GM23248 (cell line): ENCODE measurements at regions not wholly inside any gene's neighbourhood (a gene's known extent, or its start where the extent isn't known, plus 50 kb on each side); places are given as distances from the start of the nearest gene placed in this dataset.

Experiments
- EZH2 ChIP-seq: fragments of 200-600 bp; sonication (generic); IDR thresholded peaks from 2 replicates; pipeline ENCODE4 v1.6.1; 2018; ENCODE audit warnings: antibody characterized with exemption, mild to moderate bottlenecking; ENCODE audit not compliant: insufficient read depth, poor library complexity, severe bottlenecking
- EZH2phosphoT487 ChIP-seq: fragments of 200-600 bp; sonication (generic); IDR thresholded peaks from 2 replicates; pipeline ENCODE4 v1.6.1; 2018; ENCODE audit warnings: antibody characterized with exemption, moderate library complexity, mild to moderate bottlenecking, low read depth; ENCODE audit not compliant: insufficient read depth

DNA sequence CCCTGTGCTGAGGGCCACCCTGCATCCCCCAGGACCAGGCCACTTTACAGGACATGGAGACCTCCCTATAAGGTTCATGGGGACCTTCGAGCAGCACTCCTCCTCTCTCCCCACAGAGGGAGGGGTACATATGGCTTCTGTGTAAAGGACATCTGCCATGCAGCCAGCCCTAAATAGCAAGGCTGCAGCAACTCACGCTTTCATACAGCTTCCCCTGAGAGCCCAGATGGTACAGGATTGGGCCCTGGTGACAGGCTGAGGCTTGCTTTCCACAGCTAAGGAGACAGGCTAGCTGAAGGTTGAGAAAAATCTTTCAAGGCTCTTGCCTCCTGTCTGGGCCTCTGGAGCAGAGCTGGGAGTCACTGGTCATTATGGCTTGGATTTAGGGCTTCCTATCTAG lies 147.0 kb upstream of the ZNF366 start:
- no peak for TF ChIP-seq EZH2phosphoT487
- no peak for TF ChIP-seq EZH2
